Breast epithelium (tissue), 4 donors: ENCODE measurements at regions not wholly inside any gene's neighbourhood (a gene's known extent, or its start where the extent isn't known, plus 50 kb on each side); places are given as distances from the start of the nearest gene placed in this dataset.

Source experiments
- DNase-seq, 2 donors: peaks; one replicate each; pipeline ENCODE4 v3.0.0-alpha.2; 2019; ENCODE audit warnings: low spot score in 2 of 2
- H3K27ac ChIP-seq, 2 donors: fragments of 200-600 bp; sonication (generic) in 1 of 2; one replicate each; pipeline ENCODE4 v1.5.1; 2016 to 2019; ENCODE audit warnings: mild to moderate bottlenecking in 1 of 2
- H3K27me3 ChIP-seq, 2 donors: fragments of 200-600 bp; sonication (generic) in 1 of 2; one replicate each; pipeline versions ENCODE4 v1.5.1 to v1.6.0; 2017 to 2019; ENCODE audit warnings: control low read depth in 1 of 2, mild to moderate bottlenecking in 1 of 2
- H3K36me3 ChIP-seq: fragments of 200-600 bp; one replicate; pipeline ENCODE4 v1.5.1; 2019
- H3K4me1 ChIP-seq, 2 donors: fragments of 200-600 bp; sonication (generic); one replicate each; pipeline ENCODE4 v1.5.1; 2016 to 2019; ENCODE audit warnings: control low read depth in 1 of 2
- H3K4me3 ChIP-seq, 3 donors: fragments of 200-600 bp; sonication (generic); 1 replicate in 2 of 3; 2 replicates in 1 of 3; pipeline ENCODE4 v1.5.1; 2016 to 2019; ENCODE audit warnings: mild to moderate bottlenecking in 3 of 3, moderate library complexity in 2 of 3
- H3K9me3 ChIP-seq, 2 donors: fragments of 200-600 bp; sonication (generic) in 1 of 2; one replicate each; pipeline ENCODE4 v1.5.1; 2016 to 2019; ENCODE audit warnings: control low read depth in 1 of 2
- POLR2A ChIP-seq: fragments of 450-650 bp; IDR thresholded peaks from one replicate; pipeline ENCODE4 v1.6.1; 2016; ENCODE audit warnings: antibody characterized with exemption, mild to moderate bottlenecking, moderate library complexity
- POLR2AphosphoS5 ChIP-seq, 3 donors: sonication (generic); formaldehyde crosslinking; IDR thresholded peaks; one replicate each; pipeline ENCODE4 v1.6.1; 2017; ENCODE audit warnings: antibody characterized with exemption in 3 of 3
- intact Hi-C: fragments of 100-400 bp; cut with DNase I; formaldehyde crosslinking; loops from one replicate; pipeline ENCODE4 v1.15.1; 2023; ENCODE audit warnings: low total_unique reads
- TF ChIP-seq, protein P1 (sequence below), 3 donors: fragments of 450-650 bp; IDR thresholded peaks; one replicate each; pipeline ENCODE4 v1.5.1; 2016 to 2017; ENCODE audit warnings: antibody characterized with exemption in 3 of 3, mild to moderate bottlenecking in 3 of 3, moderate library complexity in 3 of 3

DNA sequence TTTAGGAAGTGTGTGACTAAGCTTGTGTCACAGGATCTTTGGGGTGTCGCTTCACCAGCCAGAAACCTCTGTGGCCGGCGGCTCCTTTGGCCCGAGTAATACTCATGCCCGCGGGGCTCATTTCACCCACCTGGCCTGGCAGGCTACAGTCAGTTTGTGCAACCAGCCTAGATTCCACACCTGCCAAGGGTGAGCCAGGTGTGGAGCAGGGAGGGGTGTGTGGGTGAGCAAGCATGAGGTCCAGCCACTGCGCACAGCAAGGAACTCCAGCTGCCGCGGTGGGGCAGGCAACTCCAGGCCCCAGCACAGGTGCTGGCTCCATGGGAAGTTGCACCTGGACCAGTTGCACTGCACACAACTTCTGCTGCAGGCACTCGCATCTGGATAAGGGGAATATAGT, 462.3 kb upstream of the LRFN5 start:
- H3K27ac ChIP-seq = no peak overlapping the region
- H3K4me3 ChIP-seq = no peak overlapping the region
- H3K27me3 ChIP-seq = no peaks in the 10 kb centered on the region
- intact Hi-C loops = no loop called here
- H3K36me3 ChIP-seq = no peaks in the 10 kb centered on the region
- no peak for DNase-seq
- H3K4me1 ChIP-seq = no peaks in the 10 kb centered on the region
- TF ChIP-seq POLR2A = no peak
- no peaks in the 10 kb centered on the region for H3K9me3 ChIP-seq

DNA sequence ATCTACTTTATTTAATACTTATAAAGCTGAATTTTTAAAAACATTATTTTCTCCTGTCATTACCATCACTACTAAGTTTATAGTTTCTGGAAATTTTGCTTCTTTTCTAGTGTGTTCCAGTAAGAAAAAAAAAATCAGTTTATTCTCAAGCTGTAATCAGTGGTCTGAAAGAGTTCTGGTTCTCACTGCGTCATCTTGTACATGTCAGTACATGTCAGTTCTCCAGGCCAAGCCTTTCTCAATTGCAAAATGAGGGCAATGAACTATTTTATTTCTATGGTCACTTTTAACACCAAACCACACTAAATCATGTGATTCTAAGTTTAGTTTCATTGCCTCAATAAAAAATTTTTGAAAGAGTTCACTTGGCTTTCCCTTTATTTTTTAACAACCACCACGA, 468.9 kb upstream of the LRFN5 start:
- intact Hi-C loops = no loop called here
- TF ChIP-seq POLR2AphosphoS5 (IDR thresholded peaks at IDR 0.05) (no peak), POLR2A (no peak)
- TF ChIP-seq, protein P1, sequence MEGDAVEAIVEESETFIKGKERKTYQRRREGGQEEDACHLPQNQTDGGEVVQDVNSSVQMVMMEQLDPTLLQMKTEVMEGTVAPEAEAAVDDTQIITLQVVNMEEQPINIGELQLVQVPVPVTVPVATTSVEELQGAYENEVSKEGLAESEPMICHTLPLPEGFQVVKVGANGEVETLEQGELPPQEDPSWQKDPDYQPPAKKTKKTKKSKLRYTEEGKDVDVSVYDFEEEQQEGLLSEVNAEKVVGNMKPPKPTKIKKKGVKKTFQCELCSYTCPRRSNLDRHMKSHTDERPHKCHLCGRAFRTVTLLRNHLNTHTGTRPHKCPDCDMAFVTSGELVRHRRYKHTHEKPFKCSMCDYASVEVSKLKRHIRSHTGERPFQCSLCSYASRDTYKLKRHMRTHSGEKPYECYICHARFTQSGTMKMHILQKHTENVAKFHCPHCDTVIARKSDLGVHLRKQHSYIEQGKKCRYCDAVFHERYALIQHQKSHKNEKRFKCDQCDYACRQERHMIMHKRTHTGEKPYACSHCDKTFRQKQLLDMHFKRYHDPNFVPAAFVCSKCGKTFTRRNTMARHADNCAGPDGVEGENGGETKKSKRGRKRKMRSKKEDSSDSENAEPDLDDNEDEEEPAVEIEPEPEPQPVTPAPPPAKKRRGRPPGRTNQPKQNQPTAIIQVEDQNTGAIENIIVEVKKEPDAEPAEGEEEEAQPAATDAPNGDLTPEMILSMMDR (IDR thresholded peaks at IDR 0.05) = no peak
- no peaks in the 10 kb centered on the region for H3K27me3 ChIP-seq
- no peak overlapping the region for H3K27ac ChIP-seq
- no peaks in the 10 kb centered on the region for H3K4me1 ChIP-seq
- no peak overlapping the region for H3K4me3 ChIP-seq
- no peaks in the 10 kb centered on the region for H3K36me3 ChIP-seq
- no peak for DNase-seq
- H3K9me3 ChIP-seq = no peaks in the 10 kb centered on the region

DNA sequence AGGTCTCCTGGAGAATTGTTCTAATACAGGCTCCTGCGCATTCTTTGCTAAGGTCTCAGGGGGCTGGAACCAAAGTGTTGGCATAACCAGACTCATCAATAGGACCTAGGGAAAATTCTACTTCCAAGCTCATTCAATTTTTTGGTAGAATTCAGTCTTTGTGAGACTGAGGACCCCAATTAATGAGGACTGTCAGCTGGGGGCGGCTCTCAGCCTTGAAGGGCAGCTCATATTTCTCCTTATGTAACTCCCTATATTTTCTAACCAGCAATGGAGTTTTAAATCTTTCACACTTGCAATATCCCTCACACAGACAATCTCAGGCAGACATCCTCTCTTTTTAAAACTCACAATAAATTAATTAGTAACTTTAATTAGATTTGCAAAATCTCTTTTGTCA, 476.4 kb upstream of the LRFN5 start:
- H3K4me1 ChIP-seq = no peaks in the 10 kb centered on the region
- H3K27me3 ChIP-seq = no peaks in the 10 kb centered on the region
- H3K9me3 ChIP-seq = no peaks in the 10 kb centered on the region
- no peak for DNase-seq
- TF ChIP-seq, protein P1 (IDR thresholded peaks at IDR 0.05) = no peak
- TF ChIP-seq POLR2A (no peak), POLR2AphosphoS5 (IDR thresholded peaks at IDR 0.05) (no peak)
- no peaks in the 10 kb centered on the region for H3K36me3 ChIP-seq
- H3K4me3 ChIP-seq = no peak overlapping the region
- no peak overlapping the region for H3K27ac ChIP-seq
- intact Hi-C loops = no loop called here

DNA sequence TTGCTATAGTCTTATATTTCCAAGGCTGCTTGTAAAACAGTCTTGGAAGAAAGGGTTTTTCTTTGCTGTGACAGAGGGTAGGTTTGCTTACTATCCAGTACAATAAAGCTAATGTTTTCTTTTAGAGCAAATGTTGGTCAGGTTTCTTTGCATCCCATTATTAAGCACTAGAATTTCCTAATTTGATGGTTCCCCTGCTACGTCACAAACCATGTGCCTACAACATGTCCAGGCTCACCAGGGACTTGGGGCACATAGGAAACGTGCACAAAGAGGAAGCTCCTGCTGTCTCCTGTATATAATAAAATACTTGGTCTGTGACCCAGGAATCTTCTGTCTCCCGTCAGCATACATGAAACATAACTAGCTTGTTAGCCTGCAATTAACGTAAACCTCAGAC, 486.3 kb upstream of the LRFN5 start:
- Histone ChIP-seq H3K27me3 (no peaks in the 10 kb centered on the region), H3K9me3 (no peaks in the 10 kb centered on the region), H3K36me3 (no peaks in the 10 kb centered on the region), H3K27ac (no peak overlapping the region), H3K4me3 (no peak overlapping the region), H3K4me1 (no peaks in the 10 kb centered on the region)
- no peak for DNase-seq
- intact Hi-C loops = no loop called here
- TF ChIP-seq POLR2AphosphoS5 (IDR thresholded peaks at IDR 0.05) = no peak
- TF ChIP-seq, protein P1 (IDR thresholded peaks at IDR 0.05) = no peak

DNA sequence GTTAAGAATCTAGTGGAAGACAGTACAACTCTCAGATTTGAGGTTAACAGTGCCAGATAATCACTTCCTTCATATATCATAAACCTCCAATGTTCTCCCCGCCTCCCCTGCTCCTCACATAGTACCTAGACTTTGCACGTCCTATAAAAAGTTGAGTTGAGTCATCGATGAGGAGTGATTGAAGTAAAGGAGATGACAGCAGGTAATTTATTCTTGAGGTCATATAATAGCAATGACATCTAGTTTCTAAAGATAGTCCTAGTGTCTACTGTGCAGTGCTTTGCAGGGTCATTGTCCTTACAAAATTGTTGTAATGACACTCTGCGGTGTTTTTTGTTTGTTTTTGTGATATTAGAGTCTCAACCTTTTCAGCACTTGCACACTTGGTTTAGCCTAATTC, 510.5 kb upstream of the LRFN5 start:
- Histone ChIP-seq H3K27ac (no peak overlapping the region), H3K4me3 (no peak overlapping the region), H3K27me3 (no peaks in the 10 kb centered on the region), H3K4me1 (no peaks in the 10 kb centered on the region), H3K9me3 (no peaks in the 10 kb centered on the region), H3K36me3 (no peaks in the 10 kb centered on the region)
- TF ChIP-seq, protein P1 (IDR thresholded peaks at IDR 0.05) = no peak
- TF ChIP-seq POLR2AphosphoS5 (IDR thresholded peaks at IDR 0.05) (no peak), POLR2A (no peak)
- DNase-seq = no peak
- intact Hi-C loops = loop anchor here (5.0 kb wide), 1 partner anchor 679 kb away; no protein-coding TSS in a partner anchor

DNA sequence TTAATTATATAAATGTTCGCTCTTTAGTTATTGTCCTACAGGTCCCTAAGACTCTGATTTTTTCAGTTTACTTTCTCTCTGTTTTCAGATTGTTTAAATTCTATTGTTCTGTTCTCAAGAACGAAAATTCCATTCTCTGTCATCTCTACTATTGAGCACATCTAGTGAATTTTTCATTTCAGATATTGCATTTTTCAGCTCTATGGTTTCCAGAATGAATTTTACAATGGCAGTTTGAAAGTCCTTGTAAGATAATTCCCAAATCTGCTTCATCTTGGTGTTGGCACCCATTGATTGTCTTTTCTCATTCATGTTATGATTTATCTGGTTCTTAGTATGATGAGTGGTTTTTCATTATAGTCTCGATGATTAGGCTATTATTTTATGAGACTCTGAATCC, 519.6 kb upstream of the LRFN5 start:
- Histone ChIP-seq H3K27ac (no peak overlapping the region), H3K4me1 (no peaks in the 10 kb centered on the region), H3K4me3 (no peak overlapping the region), H3K9me3 (peaks cover 13 to 30% of the 10 kb centered on the region in 2 donors), H3K27me3 (no peaks in the 10 kb centered on the region), H3K36me3 (no peaks in the 10 kb centered on the region)
- intact Hi-C loops = no loop called here
- DNase-seq = no peak
- TF ChIP-seq POLR2AphosphoS5 (IDR thresholded peaks at IDR 0.05) (no peak), POLR2A (no peak)
- TF ChIP-seq, protein P1 (IDR thresholded peaks at IDR 0.05) = no peak
